ENCODE measurements at regions not wholly inside any gene's neighbourhood (a gene's known extent, or its start where the extent isn't known, plus 50 kb on each side); places are given as distances from the start of the nearest gene placed in this dataset.

GRCh38 chr10:8967061-8967460, 912.6 kb downstream of the GATA3 start:
- DNase-seq, result no peak

GRCh38 chr10:8969853-8970252, 915.4 kb downstream of the GATA3 start:
- DNase-seq, result no peak

- DNase-seq, result no peak
Measured at GRCh38 chr10:8975535-8975934, 921.0 kb downstream of the GATA3 start.

DNA sequence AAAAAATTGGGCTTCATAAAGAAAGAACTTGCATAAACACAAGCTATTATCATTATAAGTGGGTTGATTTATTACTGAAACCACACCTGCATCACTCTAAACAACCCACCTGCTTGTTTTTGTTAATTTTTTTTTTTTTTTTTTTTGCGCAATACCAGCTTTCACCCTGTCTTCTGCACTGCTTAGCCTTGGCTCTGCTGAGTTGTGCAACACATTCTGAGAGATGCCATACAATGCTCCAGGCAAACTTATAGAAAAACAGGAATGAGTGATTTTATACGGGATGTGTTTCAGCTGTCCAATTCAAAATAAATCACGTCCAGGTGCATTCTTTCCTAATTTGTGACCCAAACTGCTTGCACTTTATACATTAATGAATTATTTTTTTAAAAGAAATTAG, 923.6 kb downstream of the GATA3 start:
- no peak for DNase-seq

GRCh38 chr10:8979976-8980375, 925.5 kb downstream of the GATA3 start:
- DNase-seq, result no peak

DNA sequence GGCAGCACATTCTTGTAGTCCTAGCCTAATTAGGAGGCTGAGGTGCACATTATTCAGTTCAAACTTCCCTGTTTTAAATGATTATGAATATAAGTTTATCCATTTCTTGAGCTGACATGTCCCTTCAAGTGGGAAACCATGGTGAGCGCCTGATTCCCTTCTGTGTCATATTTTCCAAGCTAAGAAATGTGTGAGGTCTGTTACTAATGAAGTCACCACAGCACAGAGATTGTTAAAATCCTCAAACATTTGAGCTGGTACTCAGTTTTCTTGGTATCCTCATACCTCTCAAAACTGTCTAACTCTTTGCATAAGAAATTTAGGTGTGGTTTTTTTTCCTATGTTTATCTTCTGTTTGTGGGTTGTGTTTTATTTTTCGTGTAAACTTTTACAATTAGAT, 926.8 kb downstream of the GATA3 start:
- no peak for DNase-seq

DNA sequence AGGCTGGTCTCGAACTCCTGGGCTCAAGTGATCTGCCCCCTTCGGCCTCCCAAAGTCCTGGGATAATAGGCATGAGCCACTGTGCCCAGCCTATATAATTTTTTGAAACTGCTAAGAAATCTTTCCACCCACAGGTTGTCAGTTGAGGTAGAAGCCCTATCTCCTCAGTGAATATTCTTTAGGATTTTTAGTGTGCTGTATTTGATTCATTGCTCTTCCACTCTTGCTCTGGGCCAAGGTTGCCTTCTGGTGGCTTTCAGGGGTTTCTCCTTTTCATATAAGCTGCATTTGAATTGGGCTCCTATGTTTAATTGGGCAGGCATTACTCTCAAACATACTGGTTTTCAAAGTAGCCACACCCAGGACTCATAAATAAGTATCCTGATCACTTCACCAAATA, 931.2 kb downstream of the GATA3 start:
- DNase-seq, result no peak

- DNase-seq, result no peak
Measured at GRCh38 chr10:8986975-8987374, 932.5 kb downstream of the GATA3 start.

- no peak for DNase-seq
Measured at GRCh38 chr10:8987712-8988111, 933.2 kb downstream of the GATA3 start.

DNA sequence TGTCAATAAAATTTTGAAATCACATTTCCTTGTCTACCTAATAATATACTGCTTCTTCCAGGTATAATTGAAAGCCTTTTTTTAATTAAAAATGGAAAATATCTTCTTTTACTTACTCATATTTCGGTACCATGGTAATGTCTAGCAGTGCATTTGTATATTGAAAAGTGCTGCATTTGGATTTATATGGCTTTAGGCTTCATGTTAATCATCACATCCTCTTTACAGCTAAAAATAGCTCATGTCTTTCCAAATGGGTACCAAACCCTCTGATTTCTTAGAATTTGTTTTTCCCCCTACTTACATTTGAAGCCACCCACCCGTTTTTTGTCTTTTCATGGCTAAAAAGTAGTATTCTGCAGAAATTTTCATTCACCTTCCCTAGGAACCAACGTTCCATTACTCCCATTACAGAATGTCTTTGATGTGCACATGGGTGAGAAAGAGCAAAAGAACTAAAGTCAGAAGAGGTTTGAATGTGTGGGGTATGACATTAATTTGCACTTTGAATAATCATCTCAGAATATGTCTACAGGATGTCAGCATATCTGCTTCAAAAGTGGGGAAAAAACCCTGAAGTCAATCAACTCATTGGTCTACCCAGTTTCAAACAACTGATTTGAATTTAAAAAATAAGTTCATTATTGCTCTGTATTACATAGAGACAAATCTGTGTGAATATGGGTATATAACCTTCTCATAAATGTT, 935.9 kb downstream of the GATA3 start:
- no peak for DNase-seq

GRCh38 chr10:8992009-8992408, 937.5 kb downstream of the GATA3 start:
- DNase-seq, result no peak

GRCh38 chr10:8993864-8994263, 939.4 kb downstream of the GATA3 start:
- DNase-seq, result no peak

- no peak for DNase-seq
Measured at GRCh38 chr10:8998751-8999150, 944.3 kb downstream of the GATA3 start.

GRCh38 chr10:9003122-9003521, 948.6 kb downstream of the GATA3 start:
- no peak for DNase-seq

- no peak for DNase-seq
Measured at GRCh38 chr10:9004736-9005135, 950.2 kb downstream of the GATA3 start.

- DNase-seq, result no peak
Measured at GRCh38 chr10:9009505-9009904, 955.0 kb downstream of the GATA3 start.

GRCh38 chr10:9010093-9010492, 955.6 kb downstream of the GATA3 start:
- DNase-seq, result no peak

DNA sequence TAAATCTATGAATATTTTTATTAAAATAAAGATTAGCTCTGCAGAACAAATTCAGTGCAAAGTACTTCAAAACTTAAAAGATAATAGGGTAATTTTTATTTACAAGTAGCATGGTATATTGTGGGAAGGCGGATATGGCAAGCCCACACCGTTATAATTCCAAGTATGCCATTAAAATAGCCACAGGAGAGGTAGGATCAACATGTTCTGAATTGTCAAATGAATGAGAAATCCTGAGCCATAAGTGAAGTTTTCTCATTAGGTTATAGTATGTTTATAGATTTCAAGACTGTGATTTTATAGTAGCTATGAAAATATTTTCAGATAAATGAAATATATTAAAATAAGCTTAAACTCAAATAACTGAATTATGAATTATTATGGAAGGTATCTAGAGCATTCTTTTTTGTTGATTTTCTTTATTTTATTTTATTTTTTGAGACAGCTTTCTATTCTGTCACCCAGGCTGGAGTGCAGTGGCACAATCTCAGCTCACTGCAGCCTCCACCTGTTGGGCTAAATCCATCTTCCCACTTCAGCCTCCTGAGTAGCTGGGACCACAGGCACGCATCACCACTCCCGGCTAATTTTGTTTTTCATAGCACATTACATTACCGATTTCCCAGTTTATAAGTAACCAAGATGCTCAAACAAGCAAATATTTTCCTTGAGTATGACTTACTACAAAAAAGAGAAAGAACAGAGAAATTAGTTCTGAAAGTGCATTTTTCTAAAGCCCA, 956.6 kb downstream of the GATA3 start:
- DNase-seq, result no peak

- DNase-seq, result no peak
Measured at GRCh38 chr10:9012312-9012711, 957.8 kb downstream of the GATA3 start.

DNA sequence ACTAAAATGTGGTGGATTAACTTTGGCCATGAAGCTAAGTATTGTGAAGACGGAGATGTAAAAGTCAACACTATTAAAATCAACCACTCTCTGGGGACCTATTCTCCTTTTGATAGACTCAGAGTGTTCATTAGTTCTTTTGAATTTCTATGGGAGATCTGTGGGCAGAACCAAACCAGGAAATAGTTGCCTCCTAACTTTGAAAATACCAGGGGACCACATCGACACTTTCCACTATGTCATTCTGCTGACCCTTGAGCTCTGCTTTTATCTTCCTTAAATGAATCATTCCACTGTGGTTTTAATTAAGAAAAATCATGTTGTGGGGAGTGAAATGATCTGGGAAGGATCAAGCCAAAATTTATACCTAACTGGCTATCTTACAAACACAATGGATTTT, 960.5 kb downstream of the GATA3 start:
- no peak for DNase-seq

- DNase-seq, result no peak
Measured at GRCh38 chr10:9015447-9015846, 961.0 kb downstream of the GATA3 start.

DNA sequence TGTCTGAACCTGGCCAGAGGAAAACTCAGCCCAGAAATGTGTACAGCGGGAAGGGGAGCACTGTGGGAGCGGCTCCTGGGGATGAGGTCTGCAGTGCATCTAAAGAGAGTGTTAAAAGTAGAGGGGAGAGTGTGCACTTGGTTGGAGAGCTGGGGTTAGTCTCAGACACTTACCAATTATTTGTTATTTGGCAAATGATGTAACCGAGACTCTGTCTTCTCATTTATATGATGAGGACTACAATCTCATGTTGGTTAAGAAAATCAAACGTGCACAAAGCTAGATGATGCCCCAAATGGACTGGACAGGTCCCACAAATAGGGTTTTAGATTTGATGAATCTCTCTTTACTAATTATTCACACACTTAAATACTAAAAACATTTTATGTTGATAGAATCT, 962.4 kb downstream of the GATA3 start:
- no peak for DNase-seq
